Peyer's patch (tissue), 4 donors: ENCODE measurements at regions not wholly inside any gene's neighbourhood (a gene's known extent, or its start where the extent isn't known, plus 50 kb on each side); places are given as distances from the start of the nearest gene placed in this dataset.

Experiments
- DNase-seq, 3 donors: peaks; one replicate each; pipeline ENCODE4 v3.0.0-alpha.2; 2017 to 2019
- H3K27ac ChIP-seq, 4 donors: fragments of 200-600 bp; sonication (generic); one replicate each; pipeline ENCODE4 v1.5.1; 2016 to 2019
- H3K27me3 ChIP-seq, 2 donors: fragments of 200-600 bp; sonication (generic); one replicate each; pipeline ENCODE4 v1.5.1; 2019
- H3K36me3 ChIP-seq, 3 donors: fragments of 200-600 bp; sonication (generic); one replicate each; pipeline ENCODE4 v1.5.1; 2016 to 2019
- H3K4me1 ChIP-seq, 4 donors: fragments of 200-600 bp; sonication (generic); one replicate each; pipeline ENCODE4 v1.5.1; 2016 to 2019
- H3K4me3 ChIP-seq, 4 donors: fragments of 200-600 bp; sonication (generic); 1 replicate in 3 of 4; 2 replicates in 1 of 4; pipeline ENCODE4 v1.5.1; 2016 to 2019; ENCODE audit warnings: mild to moderate bottlenecking in 1 of 4
- H3K9me3 ChIP-seq, 4 donors: fragments of 200-600 bp; sonication (generic); one replicate each; pipeline ENCODE4 v1.5.1; 2016 to 2019; ENCODE audit warnings: mild to moderate bottlenecking in 1 of 4
- CTCF ChIP-seq, 6 experiments: fragments of 450-650 bp in 4 of 6; fragments of 200-600 bp in 2 of 6; sonication (generic) in 1 of 6; IDR thresholded peaks; one replicate each; pipeline ENCODE4 v1.5.1; 2017 to 2019; ENCODE audit warnings: antibody characterized with exemption in 6 of 6, mild to moderate bottlenecking in 3 of 6, moderate library complexity in 1 of 6
- POLR2A ChIP-seq, 2 donors: fragments of 450-650 bp; IDR thresholded peaks; one replicate each; pipeline ENCODE4 v1.5.1; 2017; ENCODE audit warnings: antibody characterized with exemption in 2 of 2, mild to moderate bottlenecking in 2 of 2, moderate library complexity in 2 of 2

- Histone ChIP-seq H3K9me3 (no peaks in the 10 kb centered on the region), H3K4me1 (no peaks in the 10 kb centered on the region), H3K36me3 (no peaks in the 10 kb centered on the region), H3K27ac (no peak overlapping the region), H3K4me3 (no peak overlapping the region), H3K27me3 (no peaks in the 10 kb centered on the region)
- no peak for DNase-seq
- TF ChIP-seq POLR2A (IDR thresholded peaks at IDR 0.05) (no peak), CTCF (IDR thresholded peaks at IDR 0.05) (no peak)
Observed at GRCh38 chr1:29943034-29943433, 706.7 kb downstream of the PTPRU start.

- DNase-seq = no peak
Observed at GRCh38 chr1:29939079-29939478, 702.8 kb downstream of the PTPRU start.

GRCh38 chr1:29937356-29937755 is 701.0 kb downstream of the PTPRU start:
- no peak for DNase-seq
- Histone ChIP-seq H3K27ac (no peak overlapping the region), H3K27me3 (no peaks in the 10 kb centered on the region), H3K4me1 (no peaks in the 10 kb centered on the region), H3K4me3 (no peak overlapping the region), H3K9me3 (no peaks in the 10 kb centered on the region), H3K36me3 (no peaks in the 10 kb centered on the region)
- TF ChIP-seq POLR2A (IDR thresholded peaks at IDR 0.05) = no peak
- no peak for TF ChIP-seq CTCF (IDR thresholded peaks at IDR 0.05)

More at GRCh38 chr1:29939079-29939478, 702.8 kb downstream of the PTPRU start:
- TF ChIP-seq POLR2A (IDR thresholded peaks at IDR 0.05) (no peak), CTCF (IDR thresholded peaks at IDR 0.05) (no peak)
- Histone ChIP-seq H3K4me1 (no peaks in the 10 kb centered on the region), H3K9me3 (no peaks in the 10 kb centered on the region), H3K4me3 (no peak overlapping the region), H3K27me3 (no peaks in the 10 kb centered on the region), H3K36me3 (no peaks in the 10 kb centered on the region), H3K27ac (no peak overlapping the region)

- Histone ChIP-seq H3K4me3 (no peak overlapping the region), H3K4me1 (no peaks in the 10 kb centered on the region), H3K27ac (no peak overlapping the region), H3K9me3 (no peaks in the 10 kb centered on the region), H3K36me3 (no peaks in the 10 kb centered on the region), H3K27me3 (no peaks in the 10 kb centered on the region)
- TF ChIP-seq POLR2A (IDR thresholded peaks at IDR 0.05) = no peak
- DNase-seq = no peak
Observed at GRCh38 chr1:29936031-29936544, 699.8 kb downstream of the PTPRU start.

- DNase-seq = no peak
- no peaks in the 10 kb centered on the region for H3K4me1 ChIP-seq
- TF ChIP-seq CTCF (IDR thresholded peaks at IDR 0.05) (no peak), POLR2A (IDR thresholded peaks at IDR 0.05) (no peak)
- H3K4me3 ChIP-seq = no peak overlapping the region
- no peaks in the 10 kb centered on the region for H3K9me3 ChIP-seq
- no peaks in the 10 kb centered on the region for H3K27me3 ChIP-seq
- H3K27ac ChIP-seq = no peak overlapping the region
- no peaks in the 10 kb centered on the region for H3K36me3 ChIP-seq
Observed at GRCh38 chr1:29934255-29934772, 698.0 kb downstream of the PTPRU start.

- H3K27ac ChIP-seq = no peak overlapping the region
- H3K9me3 ChIP-seq = no peaks in the 10 kb centered on the region
- H3K36me3 ChIP-seq = no peaks in the 10 kb centered on the region
- no peaks in the 10 kb centered on the region for H3K27me3 ChIP-seq
- no peak for DNase-seq
- H3K4me1 ChIP-seq = no peaks in the 10 kb centered on the region
- TF ChIP-seq CTCF (IDR thresholded peaks at IDR 0.05) (no peak), POLR2A (IDR thresholded peaks at IDR 0.05) (no peak)
- H3K4me3 ChIP-seq = no peak overlapping the region
Observed at GRCh38 chr1:29933067-29933466, 696.7 kb downstream of the PTPRU start.
